ENCODE measurements at regions not wholly inside any gene's neighbourhood (a gene's known extent, or its start where the extent isn't known, plus 50 kb on each side); places are given as distances from the start of the nearest gene placed in this dataset.
A peak's percentile ranks its signal among the peaks of the same experiment; 100 is the strongest.
"Not testable (repeated sequence)": the region's sequence is repeated elsewhere in the genome, so short reads cannot be mapped to it uniquely, and the experiment has no call there.

DNA sequence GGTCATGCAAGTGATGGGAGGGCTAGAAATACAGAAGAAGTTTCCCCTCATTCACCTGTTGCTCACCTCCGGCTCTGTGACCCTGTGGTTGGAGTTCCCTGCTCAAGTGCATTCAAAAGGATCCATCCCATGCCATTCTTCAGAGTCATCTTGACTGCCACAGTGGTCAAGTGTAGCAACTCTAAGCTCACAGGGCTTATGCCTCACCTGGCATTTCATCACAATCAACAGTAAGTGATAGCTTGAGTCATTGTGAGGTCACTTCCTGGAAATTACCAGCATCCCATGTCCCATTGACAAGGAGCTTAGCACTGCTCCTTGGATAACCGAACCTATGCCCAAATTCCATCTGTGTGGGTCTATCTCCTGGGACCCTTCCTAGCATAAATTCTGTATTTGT, 55.6 kb downstream of the OR4C45 start:
- peak; percentile 47 for DNase-seq (ENCODE audit: low spot score)
- no peak for FAIRE-seq

- DNase-seq (ENCODE audit: low spot score) (no peak), FAIRE-seq (no peak)
Observed at GRCh38 chr11:50098186-50098725, 65.6 kb downstream of the OR4C45 start.

GRCh38 chr11:50102916-50103315, 70.2 kb downstream of the OR4C45 start:
- no peak for FAIRE-seq
- no peak for DNase-seq (ENCODE audit: low spot score)

DNA sequence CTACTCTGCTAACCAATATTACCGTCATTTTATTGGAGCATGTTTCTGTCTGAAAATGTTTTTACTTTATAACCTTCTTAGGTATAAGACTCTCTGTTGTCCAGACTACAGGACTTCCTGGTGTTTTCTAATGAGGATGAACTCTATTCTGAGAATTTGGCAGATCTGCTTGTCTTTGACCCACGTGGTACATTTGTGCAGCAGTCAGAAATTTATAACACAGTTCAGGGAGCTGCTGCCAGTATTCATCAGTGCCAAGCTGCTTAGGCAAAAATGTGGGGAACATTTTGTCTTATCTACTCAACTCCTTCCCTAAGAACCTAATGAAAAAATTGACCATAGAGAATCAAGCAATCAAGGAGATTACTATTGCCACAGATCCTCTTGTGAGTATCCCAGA, 108.0 kb downstream of the OR4C45 start:
- not testable (repeated sequence) for FAIRE-seq; DNase-seq (ENCODE audit: low spot score)

- DNase-seq (ENCODE audit: low spot score); FAIRE-seq: not testable (repeated sequence)
Observed at GRCh38 chr11:50146308-50146707, 113.6 kb downstream of the OR4C45 start.

DNA sequence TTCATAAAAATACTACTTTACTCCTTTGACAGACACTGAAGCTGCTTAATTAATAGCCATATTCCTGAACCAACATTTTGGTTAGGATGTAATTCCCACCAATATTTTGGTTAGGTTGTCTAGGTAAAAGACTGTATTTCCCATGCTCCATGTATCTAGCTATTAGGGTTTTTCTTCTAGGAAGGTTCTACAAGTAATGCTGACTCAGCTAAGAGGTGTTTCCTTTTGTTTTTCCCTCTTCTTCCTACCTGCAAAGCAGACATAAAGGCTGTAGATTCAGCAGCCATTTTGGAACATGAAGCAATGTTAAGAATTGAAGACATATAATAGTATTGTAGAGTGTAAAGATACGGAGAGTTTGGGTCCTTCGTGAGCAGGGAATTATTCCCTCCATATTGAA, 115.3 kb downstream of the OR4C45 start:
- FAIRE-seq; DNase-seq (ENCODE audit: low spot score): not testable (repeated sequence)

GRCh38 chr11:50155508-50155907, 122.8 kb downstream of the OR4C45 start:
- FAIRE-seq (no peak), DNase-seq (ENCODE audit: low spot score) (no peak)

DNA sequence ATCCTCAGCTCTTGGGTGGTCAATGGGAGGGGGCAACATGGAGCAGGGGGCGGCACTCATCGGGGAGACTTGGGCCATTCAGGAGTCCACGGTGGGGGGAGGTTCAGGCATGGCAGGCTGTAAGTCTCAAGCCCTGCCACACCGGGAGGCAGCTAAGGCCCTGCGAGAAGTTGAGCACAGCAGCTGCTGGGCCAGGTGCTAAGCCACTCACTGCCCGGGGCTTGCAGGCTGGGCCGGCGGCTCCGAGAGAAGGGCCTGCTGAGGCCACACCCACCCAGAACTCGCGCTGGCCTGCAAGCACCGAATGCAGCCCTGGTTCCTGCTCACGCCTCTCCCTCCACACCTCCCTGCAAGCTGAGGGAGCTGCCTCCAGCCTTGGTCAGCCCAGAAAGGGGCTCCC, 131.4 kb downstream of the OR4C45 start:
- FAIRE-seq (no peak), DNase-seq (ENCODE audit: low spot score) (no peak)

GRCh38 chr11:50169634-50170033, 137.0 kb downstream of the OR4C45 start:
- FAIRE-seq: no peak
- no peak for DNase-seq (ENCODE audit: low spot score)

DNA sequence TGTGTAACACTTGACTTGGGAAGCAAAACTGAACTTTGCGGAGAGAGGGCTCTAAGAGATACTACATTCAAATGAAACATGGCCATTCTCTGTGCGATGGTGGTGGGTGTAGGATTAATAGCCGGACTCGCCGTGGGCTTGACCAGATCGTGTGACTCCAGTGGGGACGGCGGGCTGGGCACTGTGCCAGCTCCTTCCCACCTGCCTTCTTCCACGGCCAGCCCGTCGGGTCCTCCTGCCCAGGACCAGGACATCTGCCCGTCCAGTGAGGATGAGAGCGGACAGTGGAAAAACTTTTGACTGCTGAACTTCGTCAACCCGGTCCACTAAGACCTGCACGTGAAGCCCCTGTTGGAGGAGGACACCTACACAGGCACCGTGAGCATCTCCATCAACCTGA, 137.4 kb downstream of the OR4C45 start:
- FAIRE-seq: no peak
- DNase-seq (ENCODE audit: low spot score): no peak

DNA sequence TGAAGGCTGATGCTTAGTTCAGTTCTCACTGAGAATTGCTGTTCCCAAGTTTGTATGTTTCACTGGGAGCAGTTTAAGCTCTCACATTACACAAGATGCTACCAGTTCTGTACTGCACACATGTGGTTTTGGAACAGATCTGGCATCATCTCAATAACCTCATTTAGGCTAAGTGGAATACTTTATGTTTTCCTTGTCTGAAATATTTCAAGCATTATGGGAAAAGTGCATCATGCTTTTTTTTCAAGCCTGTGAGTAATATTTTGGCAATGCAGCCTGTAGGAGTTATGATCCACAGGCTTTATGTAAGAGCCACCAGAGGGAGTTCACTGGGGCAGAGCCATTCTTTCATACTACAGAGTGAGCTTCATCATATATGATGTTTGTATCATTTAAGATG, 141.5 kb downstream of the OR4C45 start:
- FAIRE-seq: no peak
- peak; percentile 5 for DNase-seq (ENCODE audit: low spot score)

GRCh38 chr11:50174975-50175374, 142.3 kb downstream of the OR4C45 start:
- FAIRE-seq: no peak
- DNase-seq (ENCODE audit: low spot score): no peak

DNA sequence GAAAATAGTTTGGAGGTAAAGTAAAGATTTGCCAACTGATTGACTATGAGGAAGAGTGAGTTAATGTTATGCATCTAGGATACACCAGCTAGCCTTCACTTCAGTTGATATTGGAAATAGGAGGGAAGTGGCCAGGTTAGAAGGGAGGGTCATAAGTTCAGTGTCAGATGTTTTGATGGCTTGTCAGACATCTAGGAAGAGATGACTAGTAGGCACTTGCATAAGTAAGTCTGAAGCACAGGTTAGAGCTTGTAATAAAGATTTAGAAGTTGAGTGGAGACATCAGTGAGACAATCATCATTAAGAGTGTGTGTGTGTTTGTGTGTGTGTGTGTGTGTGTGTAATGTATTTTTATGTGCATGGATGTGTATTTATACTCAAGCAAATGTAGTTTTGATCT, 146.1 kb downstream of the OR4C45 start:
- FAIRE-seq (no peak), DNase-seq (ENCODE audit: low spot score) (no peak)

DNA sequence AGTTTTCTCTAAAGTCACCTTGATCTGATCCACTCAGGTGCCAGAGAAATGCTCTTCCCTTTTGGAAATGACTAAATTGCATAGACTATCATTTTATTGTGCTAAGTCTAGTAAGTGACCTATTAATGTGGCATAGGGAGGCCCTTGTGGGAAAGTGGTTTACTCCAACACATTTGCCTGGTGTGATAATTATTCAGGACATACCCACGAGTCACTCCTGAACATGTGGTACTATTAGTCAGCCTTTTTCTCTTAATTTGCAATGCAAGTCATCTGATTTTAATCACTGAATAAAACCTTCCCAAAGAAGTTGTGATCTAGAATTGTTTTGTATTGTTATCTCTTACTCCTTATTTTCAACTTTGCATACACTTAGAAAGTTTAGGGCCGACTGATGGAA, 148.7 kb downstream of the OR4C45 start:
- DNase-seq (ENCODE audit: low spot score) (no peak), FAIRE-seq (no peak)

- FAIRE-seq: no peak
- no peak for DNase-seq (ENCODE audit: low spot score)
Observed at GRCh38 chr11:50182486-50182885, 149.8 kb downstream of the OR4C45 start.

DNA sequence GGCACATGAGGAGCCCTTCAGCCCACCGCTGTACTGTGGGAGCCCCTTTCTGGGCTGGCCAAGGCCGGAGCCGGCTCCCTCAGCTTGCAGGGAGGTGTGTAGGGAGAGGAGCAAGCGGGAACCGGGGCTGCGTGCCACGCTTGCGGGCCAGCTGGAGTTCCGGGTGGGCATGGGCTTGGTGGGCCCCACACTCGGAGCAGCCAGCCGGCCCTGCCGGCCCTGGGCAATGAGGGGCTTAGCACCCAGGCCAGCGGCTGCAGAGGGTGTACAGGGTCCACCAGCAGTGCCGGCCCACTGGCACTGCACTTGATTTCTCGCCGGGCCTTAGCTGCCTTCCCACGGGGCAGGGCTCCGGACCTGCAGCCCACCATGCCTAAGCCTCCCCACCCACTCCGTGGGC, 150.5 kb downstream of the OR4C45 start:
- not testable (repeated sequence) for FAIRE-seq; DNase-seq (ENCODE audit: low spot score)

DNA sequence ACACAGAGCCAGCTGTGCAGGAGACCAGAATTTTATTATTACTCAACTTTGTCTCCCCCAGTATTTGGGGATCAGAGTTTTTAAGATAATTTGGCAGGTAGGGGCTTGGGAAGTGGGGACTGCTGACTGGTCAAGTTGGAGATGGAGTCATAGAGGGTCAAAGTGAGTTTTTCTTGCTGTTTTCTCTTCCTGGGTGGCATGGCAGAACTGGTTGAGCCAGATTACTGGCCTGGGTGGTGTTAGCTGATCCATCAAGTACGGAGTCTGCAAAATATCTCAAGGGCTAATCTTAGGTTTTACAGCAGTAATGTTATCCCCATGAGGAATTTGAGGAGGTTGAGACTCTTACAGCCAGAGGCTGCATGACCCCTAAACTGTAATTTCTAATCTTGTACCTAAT, 153.5 kb downstream of the OR4C45 start:
- DNase-seq (ENCODE audit: low spot score) (no peak), FAIRE-seq (no peak)

- FAIRE-seq: no peak
- no peak for DNase-seq (ENCODE audit: low spot score)
Observed at GRCh38 chr11:50187220-50187619, 154.5 kb downstream of the OR4C45 start.

DNA sequence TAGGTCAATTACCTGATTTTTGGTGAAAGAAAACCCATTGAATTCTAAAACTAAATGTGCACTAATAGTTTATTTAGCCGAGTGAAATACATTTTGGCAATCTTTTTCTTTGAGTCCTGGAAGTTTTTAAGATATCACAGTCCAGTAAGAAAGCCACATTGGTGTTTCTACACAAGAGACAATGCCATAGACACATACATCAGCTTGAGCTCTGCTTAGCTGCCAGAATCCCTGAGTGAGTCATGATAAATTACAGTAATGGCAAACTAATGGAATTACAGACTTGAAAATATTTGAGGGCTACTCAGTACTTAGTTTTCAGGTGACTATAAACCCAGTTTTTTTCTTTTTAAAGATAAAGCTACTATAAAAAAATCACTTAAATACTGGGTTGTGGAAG, 155.4 kb downstream of the OR4C45 start:
- FAIRE-seq (no peak), DNase-seq (ENCODE audit: low spot score) (no peak)

- FAIRE-seq (no peak), DNase-seq (ENCODE audit: low spot score) (no peak)
Observed at GRCh38 chr11:50192743-50193142, 160.1 kb downstream of the OR4C45 start.

- DNase-seq (ENCODE audit: low spot score): no peak
- no peak for FAIRE-seq
Observed at GRCh38 chr11:50214376-50214775, 181.7 kb downstream of the OR4C45 start.

- DNase-seq (ENCODE audit: low spot score): no peak
- no peak for FAIRE-seq
Observed at GRCh38 chr11:50220651-50221050, 188.0 kb downstream of the OR4C45 start.

- not testable (repeated sequence) for FAIRE-seq
Observed at GRCh38 chr11:50238368-50238767, 205.7 kb downstream of the OR4C45 start.

GRCh38 chr11:50246183-50246582, 213.5 kb downstream of the OR4C45 start:
- DNase-seq (ENCODE audit: low spot score) (no peak), FAIRE-seq (no peak)

More at GRCh38 chr11:50238368-50238767, 205.7 kb downstream of the OR4C45 start:
- not testable (repeated sequence) for DNase-seq (ENCODE audit: low spot score)

All from RCC 7860 (cell line).